NB4 (cell line): ENCODE measurements at regions not wholly inside any gene's neighbourhood (a gene's known extent, or its start where the extent isn't known, plus 50 kb on each side); places are given as distances from the start of the nearest gene placed in this dataset.

Source experiments
- DNase-seq: peaks from one replicate; pipeline ENCODE4 v3.0.0; 2010; ENCODE audit warnings: low read depth
- H3K4me3 ChIP-seq: one replicate; pipeline ENCODE4 v1.5.1; 2011; ENCODE audit warnings: mild to moderate bottlenecking, low read depth, low read length, moderate library complexity
- MYC ChIP-seq: IDR thresholded peaks from 2 replicates; pipeline ENCODE4 v1.6.1; 2011; ENCODE audit warnings: low read depth, low read length
- POLR2A ChIP-seq: IDR thresholded peaks from 2 replicates; pipeline ENCODE4 v1.6.1; 2011; ENCODE audit warnings: mild to moderate bottlenecking; ENCODE audit not compliant: insufficient read length; ENCODE audit errors: extremely low read depth
- TF ChIP-seq, protein P1 (sequence below): IDR thresholded peaks from one replicate; pipeline ENCODE4 v1.5.1; 2012; ENCODE audit warnings: low read depth, low read length
- TF ChIP-seq, protein P2 (sequence below): IDR thresholded peaks from 2 replicates; pipeline ENCODE4 v1.6.1; 2011; ENCODE audit warnings: low read depth, low read length

GRCh38 chr18:66674286-66674685 is 70.4 kb upstream of the CDH19 start:
- DNase-seq: no peak
- TF ChIP-seq MYC (no peak), POLR2A (no peak)
- TF ChIP-seq, protein P1, sequence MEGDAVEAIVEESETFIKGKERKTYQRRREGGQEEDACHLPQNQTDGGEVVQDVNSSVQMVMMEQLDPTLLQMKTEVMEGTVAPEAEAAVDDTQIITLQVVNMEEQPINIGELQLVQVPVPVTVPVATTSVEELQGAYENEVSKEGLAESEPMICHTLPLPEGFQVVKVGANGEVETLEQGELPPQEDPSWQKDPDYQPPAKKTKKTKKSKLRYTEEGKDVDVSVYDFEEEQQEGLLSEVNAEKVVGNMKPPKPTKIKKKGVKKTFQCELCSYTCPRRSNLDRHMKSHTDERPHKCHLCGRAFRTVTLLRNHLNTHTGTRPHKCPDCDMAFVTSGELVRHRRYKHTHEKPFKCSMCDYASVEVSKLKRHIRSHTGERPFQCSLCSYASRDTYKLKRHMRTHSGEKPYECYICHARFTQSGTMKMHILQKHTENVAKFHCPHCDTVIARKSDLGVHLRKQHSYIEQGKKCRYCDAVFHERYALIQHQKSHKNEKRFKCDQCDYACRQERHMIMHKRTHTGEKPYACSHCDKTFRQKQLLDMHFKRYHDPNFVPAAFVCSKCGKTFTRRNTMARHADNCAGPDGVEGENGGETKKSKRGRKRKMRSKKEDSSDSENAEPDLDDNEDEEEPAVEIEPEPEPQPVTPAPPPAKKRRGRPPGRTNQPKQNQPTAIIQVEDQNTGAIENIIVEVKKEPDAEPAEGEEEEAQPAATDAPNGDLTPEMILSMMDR: no peak
- TF ChIP-seq, protein P2, sequence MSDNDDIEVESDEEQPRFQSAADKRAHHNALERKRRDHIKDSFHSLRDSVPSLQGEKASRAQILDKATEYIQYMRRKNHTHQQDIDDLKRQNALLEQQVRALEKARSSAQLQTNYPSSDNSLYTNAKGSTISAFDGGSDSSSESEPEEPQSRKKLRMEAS: no peak
- H3K4me3 ChIP-seq: no peak overlapping the region

GRCh38 chr18:66668706-66669105 is 64.8 kb upstream of the CDH19 start:
- H3K4me3 ChIP-seq: no peak overlapping the region
- no peak for TF ChIP-seq MYC
- TF ChIP-seq, protein P1: no peak
- TF ChIP-seq, protein P2: no peak
- TF ChIP-seq POLR2A: no peak
- no peak for DNase-seq

DNA sequence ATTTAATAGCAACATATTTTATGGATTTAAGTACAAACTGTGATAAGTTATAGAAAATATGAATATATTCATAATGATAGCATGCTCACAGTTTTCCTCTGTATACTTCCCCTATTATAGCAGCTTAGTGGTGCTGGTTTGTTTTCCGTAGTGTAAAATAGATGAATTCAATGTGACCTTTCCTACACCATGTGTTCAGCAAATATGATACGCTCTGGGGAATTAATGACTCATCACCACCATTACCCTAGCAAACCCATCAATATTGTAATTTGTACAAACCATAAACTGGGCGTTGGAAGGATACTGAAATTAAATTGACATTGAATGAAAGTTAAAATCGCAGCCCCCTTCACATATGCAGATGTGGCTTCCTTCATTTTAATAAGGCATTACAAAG is 58.7 kb upstream of the CDH19 start:
- DNase-seq: no peak
- TF ChIP-seq POLR2A (no peak), MYC (no peak)
- TF ChIP-seq, protein P2: no peak
- TF ChIP-seq, protein P1: no peak
- no peak overlapping the region for H3K4me3 ChIP-seq

GRCh38 chr18:66655407-66655806 is 51.5 kb upstream of the CDH19 start:
- no peak overlapping the region for H3K4me3 ChIP-seq
- TF ChIP-seq, protein P1: no peak
- no peak for TF ChIP-seq POLR2A
- TF ChIP-seq MYC: no peak
- TF ChIP-seq, protein P2: no peak
- DNase-seq: no peak
